ENCODE measurements at regions not wholly inside any gene's neighbourhood (a gene's known extent, or its start where the extent isn't known, plus 50 kb on each side); places are given as distances from the start of the nearest gene placed in this dataset.

- Histone ChIP-seq H3K9ac (ENCODE audit: low read length) (no peak overlapping the region), H3K4me2 (ENCODE audit: low read length) (no peak overlapping the region), H3K9me2 (ENCODE audit: insufficient read depth, low read length) (no peaks in the 10 kb centered on the region), H3F3A (ENCODE audit: insufficient read depth, low read length, poor library complexity, severe bottlenecking) (no peaks in the 10 kb centered on the region), H3K27me3 (ENCODE audit: insufficient read depth, low read depth, low read length) (no peaks in the 10 kb centered on the region), H3K9me3 (ENCODE audit: low read length) (no peaks in the 10 kb centered on the region), H3K36me3 (ENCODE audit: insufficient read depth, low read length) (no peaks in the 10 kb centered on the region), H3K79me2 (replicated peaks; ENCODE audit: insufficient read depth, low read length) (no peaks in the 10 kb centered on the region), H4K20me1 (ENCODE audit: insufficient read depth) (no peaks in the 10 kb centered on the region), H3K27ac (ENCODE audit: low read length) (no peak overlapping the region), H3K4me3 (ENCODE audit: low read length) (no peak overlapping the region), H2AFZ (ENCODE audit: low read depth, low read length) (no peak overlapping the region)
- no peak for TF ChIP-seq EZH2 (IDR thresholded peaks at IDR 0.05; ENCODE audit: borderline replicate concordance, insufficient read depth, low read length, poor library complexity, severe bottlenecking)
- no peak for TF ChIP-seq SMC3 (conservative IDR thresholded peaks at IDR 0.05; ENCODE audit: poor library complexity)
- TF ChIP-seq, protein P1, sequence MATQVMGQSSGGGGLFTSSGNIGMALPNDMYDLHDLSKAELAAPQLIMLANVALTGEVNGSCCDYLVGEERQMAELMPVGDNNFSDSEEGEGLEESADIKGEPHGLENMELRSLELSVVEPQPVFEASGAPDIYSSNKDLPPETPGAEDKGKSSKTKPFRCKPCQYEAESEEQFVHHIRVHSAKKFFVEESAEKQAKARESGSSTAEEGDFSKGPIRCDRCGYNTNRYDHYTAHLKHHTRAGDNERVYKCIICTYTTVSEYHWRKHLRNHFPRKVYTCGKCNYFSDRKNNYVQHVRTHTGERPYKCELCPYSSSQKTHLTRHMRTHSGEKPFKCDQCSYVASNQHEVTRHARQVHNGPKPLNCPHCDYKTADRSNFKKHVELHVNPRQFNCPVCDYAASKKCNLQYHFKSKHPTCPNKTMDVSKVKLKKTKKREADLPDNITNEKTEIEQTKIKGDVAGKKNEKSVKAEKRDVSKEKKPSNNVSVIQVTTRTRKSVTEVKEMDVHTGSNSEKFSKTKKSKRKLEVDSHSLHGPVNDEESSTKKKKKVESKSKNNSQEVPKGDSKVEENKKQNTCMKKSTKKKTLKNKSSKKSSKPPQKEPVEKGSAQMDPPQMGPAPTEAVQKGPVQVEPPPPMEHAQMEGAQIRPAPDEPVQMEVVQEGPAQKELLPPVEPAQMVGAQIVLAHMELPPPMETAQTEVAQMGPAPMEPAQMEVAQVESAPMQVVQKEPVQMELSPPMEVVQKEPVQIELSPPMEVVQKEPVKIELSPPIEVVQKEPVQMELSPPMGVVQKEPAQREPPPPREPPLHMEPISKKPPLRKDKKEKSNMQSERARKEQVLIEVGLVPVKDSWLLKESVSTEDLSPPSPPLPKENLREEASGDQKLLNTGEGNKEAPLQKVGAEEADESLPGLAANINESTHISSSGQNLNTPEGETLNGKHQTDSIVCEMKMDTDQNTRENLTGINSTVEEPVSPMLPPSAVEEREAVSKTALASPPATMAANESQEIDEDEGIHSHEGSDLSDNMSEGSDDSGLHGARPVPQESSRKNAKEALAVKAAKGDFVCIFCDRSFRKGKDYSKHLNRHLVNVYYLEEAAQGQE (IDR thresholded peaks at IDR 0.05; ENCODE audit: borderline replicate concordance) = no peak
- no peak for TF ChIP-seq POLR2AphosphoS5 (IDR thresholded peaks at IDR 0.05)
- TF ChIP-seq, protein P2, sequence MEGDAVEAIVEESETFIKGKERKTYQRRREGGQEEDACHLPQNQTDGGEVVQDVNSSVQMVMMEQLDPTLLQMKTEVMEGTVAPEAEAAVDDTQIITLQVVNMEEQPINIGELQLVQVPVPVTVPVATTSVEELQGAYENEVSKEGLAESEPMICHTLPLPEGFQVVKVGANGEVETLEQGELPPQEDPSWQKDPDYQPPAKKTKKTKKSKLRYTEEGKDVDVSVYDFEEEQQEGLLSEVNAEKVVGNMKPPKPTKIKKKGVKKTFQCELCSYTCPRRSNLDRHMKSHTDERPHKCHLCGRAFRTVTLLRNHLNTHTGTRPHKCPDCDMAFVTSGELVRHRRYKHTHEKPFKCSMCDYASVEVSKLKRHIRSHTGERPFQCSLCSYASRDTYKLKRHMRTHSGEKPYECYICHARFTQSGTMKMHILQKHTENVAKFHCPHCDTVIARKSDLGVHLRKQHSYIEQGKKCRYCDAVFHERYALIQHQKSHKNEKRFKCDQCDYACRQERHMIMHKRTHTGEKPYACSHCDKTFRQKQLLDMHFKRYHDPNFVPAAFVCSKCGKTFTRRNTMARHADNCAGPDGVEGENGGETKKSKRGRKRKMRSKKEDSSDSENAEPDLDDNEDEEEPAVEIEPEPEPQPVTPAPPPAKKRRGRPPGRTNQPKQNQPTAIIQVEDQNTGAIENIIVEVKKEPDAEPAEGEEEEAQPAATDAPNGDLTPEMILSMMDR (IDR thresholded peaks at IDR 0.05; ENCODE audit: poor library complexity, severe bottlenecking) = no peak
- no peak for TF ChIP-seq TAF1 (IDR thresholded peaks at IDR 0.05; ENCODE audit: low read depth)
- TF ChIP-seq MXI1 (conservative IDR thresholded peaks at IDR 0.05; ENCODE audit: poor library complexity, severe bottlenecking) = no peak
- no peak for TF ChIP-seq EP300 (conservative IDR thresholded peaks at IDR 0.05; ENCODE audit: poor library complexity, severe bottlenecking)
- no peak for TF ChIP-seq RAD21 (conservative IDR thresholded peaks at IDR 0.05)
Observed at GRCh38 chr5:34550247-34550646, 105.9 kb upstream of the RAI14 start.

- Histone ChIP-seq H3K4me3 (ENCODE audit: low read length) (no peak overlapping the region), H4K20me1 (ENCODE audit: insufficient read depth) (no peaks in the 10 kb centered on the region), H3K27me3 (ENCODE audit: insufficient read depth, low read depth, low read length) (no peaks in the 10 kb centered on the region), H3K27ac (ENCODE audit: low read length) (no peak overlapping the region), H2AFZ (ENCODE audit: low read depth, low read length) (no peak overlapping the region), H3K9ac (ENCODE audit: low read length) (no peak overlapping the region), H3K36me3 (ENCODE audit: insufficient read depth, low read length) (no peaks in the 10 kb centered on the region), H3K4me2 (ENCODE audit: low read length) (no peak overlapping the region), H3K9me2 (ENCODE audit: insufficient read depth, low read length) (no peaks in the 10 kb centered on the region), H3K79me2 (replicated peaks; ENCODE audit: insufficient read depth, low read length) (no peaks in the 10 kb centered on the region), H3F3A (ENCODE audit: insufficient read depth, low read length, poor library complexity, severe bottlenecking) (no peaks in the 10 kb centered on the region), H3K9me3 (ENCODE audit: low read length) (no peaks in the 10 kb centered on the region)
- TF ChIP-seq, protein P1 (IDR thresholded peaks at IDR 0.05; ENCODE audit: borderline replicate concordance) = no peak
- TF ChIP-seq MXI1 (conservative IDR thresholded peaks at IDR 0.05; ENCODE audit: poor library complexity, severe bottlenecking) (no peak), POLR2AphosphoS5 (IDR thresholded peaks at IDR 0.05) (no peak), EP300 (conservative IDR thresholded peaks at IDR 0.05; ENCODE audit: poor library complexity, severe bottlenecking) (no peak), RAD21 (conservative IDR thresholded peaks at IDR 0.05) (no peak), TAF1 (IDR thresholded peaks at IDR 0.05; ENCODE audit: low read depth) (no peak), EZH2 (IDR thresholded peaks at IDR 0.05; ENCODE audit: borderline replicate concordance, insufficient read depth, low read length, poor library complexity, severe bottlenecking) (no peak), SMC3 (conservative IDR thresholded peaks at IDR 0.05; ENCODE audit: poor library complexity) (no peak)
- TF ChIP-seq, protein P2 (IDR thresholded peaks at IDR 0.05; ENCODE audit: poor library complexity, severe bottlenecking) = no peak
Observed at GRCh38 chr5:34550964-34551363, 105.2 kb upstream of the RAI14 start.

Data from neural cell (in vitro differentiated cells).